Astrocyte of the spinal cord (primary cell): ENCODE measurements at regions not wholly inside any gene's neighbourhood (a gene's known extent, or its start where the extent isn't known, plus 50 kb on each side); places are given as distances from the start of the nearest gene placed in this dataset.
A peak's percentile ranks its signal among the peaks of the same experiment; 100 is the strongest.

Experiments
- DNase-seq: peaks from one replicate; pipeline ENCODE4 v3.0.0; 2011; ENCODE audit warnings: low read depth, low spot score
- H3K4me3 ChIP-seq: 2 replicates; pipeline ENCODE4 v1.5.1; 2011; ENCODE audit warnings: low read depth, mild to moderate bottlenecking, low read length, moderate library complexity
- in situ Hi-C: cut with HindIII; loops from 2 replicates; pipeline ENCODE4 v1.10.0; 2017; ENCODE audit warnings: low sequenced_read_pairs
- TF ChIP-seq, protein P1 (sequence below): IDR thresholded peaks from 2 replicates; pipeline ENCODE4 v1.5.1; 2012; ENCODE audit warnings: low read depth, mild to moderate bottlenecking, low read length, inconsistent platforms

DNA sequence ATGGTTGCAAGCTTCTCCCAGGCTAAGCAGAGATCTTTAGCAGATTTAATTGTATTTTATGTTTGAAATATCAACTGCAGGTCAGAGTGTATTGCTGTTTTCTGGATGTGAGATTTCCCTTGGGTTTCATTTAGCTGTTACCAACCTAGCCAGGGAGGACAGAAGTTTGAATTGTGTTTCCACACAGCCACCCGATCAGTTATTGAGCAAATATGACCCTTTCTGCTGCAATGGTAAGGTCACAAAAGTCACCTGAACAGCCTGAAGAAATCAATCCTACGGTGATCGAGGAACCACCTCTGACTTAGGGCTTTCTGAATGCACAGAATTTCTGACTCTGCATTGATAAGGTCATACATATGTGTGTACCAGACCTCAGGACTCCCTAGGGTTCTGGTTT lies 419.9 kb downstream of the MAN2A1 start:
- in situ Hi-C loops: no loop called here
- H3K4me3 ChIP-seq: no peak overlapping the region
- DNase-seq: no peak
- TF ChIP-seq, protein P1, sequence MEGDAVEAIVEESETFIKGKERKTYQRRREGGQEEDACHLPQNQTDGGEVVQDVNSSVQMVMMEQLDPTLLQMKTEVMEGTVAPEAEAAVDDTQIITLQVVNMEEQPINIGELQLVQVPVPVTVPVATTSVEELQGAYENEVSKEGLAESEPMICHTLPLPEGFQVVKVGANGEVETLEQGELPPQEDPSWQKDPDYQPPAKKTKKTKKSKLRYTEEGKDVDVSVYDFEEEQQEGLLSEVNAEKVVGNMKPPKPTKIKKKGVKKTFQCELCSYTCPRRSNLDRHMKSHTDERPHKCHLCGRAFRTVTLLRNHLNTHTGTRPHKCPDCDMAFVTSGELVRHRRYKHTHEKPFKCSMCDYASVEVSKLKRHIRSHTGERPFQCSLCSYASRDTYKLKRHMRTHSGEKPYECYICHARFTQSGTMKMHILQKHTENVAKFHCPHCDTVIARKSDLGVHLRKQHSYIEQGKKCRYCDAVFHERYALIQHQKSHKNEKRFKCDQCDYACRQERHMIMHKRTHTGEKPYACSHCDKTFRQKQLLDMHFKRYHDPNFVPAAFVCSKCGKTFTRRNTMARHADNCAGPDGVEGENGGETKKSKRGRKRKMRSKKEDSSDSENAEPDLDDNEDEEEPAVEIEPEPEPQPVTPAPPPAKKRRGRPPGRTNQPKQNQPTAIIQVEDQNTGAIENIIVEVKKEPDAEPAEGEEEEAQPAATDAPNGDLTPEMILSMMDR: no peak

GRCh38 chr5:110112348-110112747 lies 422.6 kb downstream of the MAN2A1 start:
- no peak for DNase-seq
- TF ChIP-seq, protein P1: no peak
- no peak overlapping the region for H3K4me3 ChIP-seq
- in situ Hi-C loops: no loop called here

DNA sequence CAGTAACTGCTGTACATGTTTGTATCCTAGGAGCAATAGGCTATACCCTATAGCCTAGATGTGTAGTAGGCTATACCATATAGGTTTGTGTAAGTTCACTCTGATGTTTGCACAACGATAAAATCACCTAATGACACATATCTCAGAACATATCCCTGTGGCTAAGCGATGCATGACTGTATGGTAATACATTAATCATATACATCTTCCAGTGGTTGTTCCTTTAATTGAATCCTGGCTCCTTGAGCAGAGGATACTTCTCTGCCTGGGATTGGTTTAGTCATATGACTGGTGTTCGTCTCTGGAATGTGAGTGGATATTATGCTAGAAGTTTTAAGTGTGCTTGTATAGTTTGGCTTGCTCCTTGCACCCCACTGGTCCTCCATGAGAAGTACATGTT lies 425.8 kb downstream of the MAN2A1 start:
- no peak for DNase-seq

DNA sequence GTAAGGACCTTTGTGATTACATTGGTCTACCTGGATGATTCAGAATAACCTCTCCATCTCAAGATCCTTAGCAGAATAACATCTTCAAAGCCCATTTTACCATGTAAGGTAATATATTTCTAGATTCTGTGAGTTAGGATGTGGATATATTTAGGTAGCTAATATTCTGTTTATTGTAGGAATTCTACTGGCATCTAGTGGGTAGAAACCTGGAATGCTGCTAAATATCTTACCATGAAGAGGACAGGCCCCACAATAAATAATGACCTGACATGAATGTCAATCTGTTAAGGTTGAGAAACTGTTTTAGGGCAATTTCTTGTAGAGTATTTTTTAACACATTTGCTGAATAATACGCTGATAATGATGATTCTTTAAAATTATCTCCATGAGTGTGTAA lies 426.8 kb downstream of the MAN2A1 start:
- TF ChIP-seq, protein P1: no peak
- in situ Hi-C loops: no loop called here

More for the DNA sequence above, 425.8 kb downstream of the MAN2A1 start:
- TF ChIP-seq, protein P1: no peak
- no peak overlapping the region for H3K4me3 ChIP-seq
- in situ Hi-C loops: no loop called here

GRCh38 chr5:110134963-110135935 lies 445.5 kb downstream of the MAN2A1 start:
- DNase-seq: no peak
- H3K4me3 ChIP-seq: no peak overlapping the region
- in situ Hi-C loops: no loop called here
- TF ChIP-seq, protein P1: no peak

More for the DNA sequence above, 426.8 kb downstream of the MAN2A1 start:
- no peak overlapping the region for H3K4me3 ChIP-seq
- no peak for DNase-seq

DNA sequence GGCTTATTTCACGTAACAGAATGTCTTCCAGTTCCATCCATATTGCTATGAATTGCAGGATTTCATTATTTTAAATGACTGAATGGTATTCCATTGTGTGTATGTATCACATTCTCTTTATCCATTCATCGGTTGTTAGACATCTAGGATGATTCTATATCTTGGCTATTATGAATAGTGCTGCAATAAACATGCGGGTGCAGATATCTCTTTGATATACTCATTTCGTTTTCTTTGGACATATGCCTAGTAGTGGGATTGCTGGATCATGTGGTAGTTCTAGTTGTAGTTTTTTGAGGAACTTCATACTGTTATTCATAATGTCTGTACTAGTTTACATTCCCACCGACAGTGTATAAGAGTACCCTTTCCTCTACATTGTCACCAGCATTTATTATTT lies 460.5 kb downstream of the MAN2A1 start:
- in situ Hi-C loops: no loop called here
- TF ChIP-seq, protein P1: no peak
- H3K4me3 ChIP-seq: no peak overlapping the region
- peak; percentile 69 for DNase-seq
